Colonic mucosa (tissue), 4 donors: ENCODE measurements at regions not wholly inside any gene's neighbourhood (a gene's known extent, or its start where the extent isn't known, plus 50 kb on each side); places are given as distances from the start of the nearest gene placed in this dataset.
"Not testable (repeated sequence)": the region's sequence is repeated elsewhere in the genome, so short reads cannot be mapped to it uniquely, and the experiment has no call there.

ENCODE experiments used
- DNase-seq: peaks from one replicate; pipeline ENCODE4 v3.0.0-alpha.2; 2020
- H3K27ac ChIP-seq: fragments of 200-600 bp; one replicate; pipeline ENCODE4 v1.8.0; 2021
- H3K27me3 ChIP-seq: fragments of 200-600 bp; one replicate; pipeline ENCODE4 v1.8.0; 2021
- H3K36me3 ChIP-seq: fragments of 200-600 bp; one replicate; pipeline ENCODE4 v1.8.0; 2021
- H3K4me1 ChIP-seq: fragments of 200-600 bp; one replicate; pipeline ENCODE4 v1.8.0; 2021; ENCODE audit warnings: mild to moderate bottlenecking
- H3K4me3 ChIP-seq: fragments of 200-600 bp; one replicate; pipeline ENCODE4 v1.8.0; 2021
- H3K9ac ChIP-seq, 2 donors: one replicate each; pipeline ENCODE4 v1.7.0; 2013; ENCODE audit warnings: control low read depth in 2 of 2, low read depth in 2 of 2, low read length in 2 of 2
- H3K9me3 ChIP-seq: fragments of 200-600 bp; one replicate; pipeline ENCODE4 v1.8.0; 2021
- CTCF ChIP-seq: fragments of 200-600 bp; IDR thresholded peaks from one replicate; pipeline ENCODE4 v1.8.0; 2022; ENCODE audit warnings: antibody characterized with exemption, mild to moderate bottlenecking
- intact Hi-C: fragments of 100-400 bp; cut with DNase I; formaldehyde crosslinking; loops from one replicate; pipeline ENCODE4 v1.14.1; 2022
- donor health status: healthy.
- donor health status: DM: no; HTN: no; CAD: no.
- donor health status: DM: no; HTN: no; CAD: no.

GRCh38 chr6:133806382-133807140 lies 82.4 kb upstream of the TCF21 start:
- Histone ChIP-seq H3K9me3 (no peaks in the 10 kb centered on the region), H3K9ac (no peak overlapping the region), H3K4me1 (no peaks in the 10 kb centered on the region), H3K4me3 (no peak overlapping the region), H3K27me3 (no peaks in the 10 kb centered on the region), H3K27ac (no peak overlapping the region), H3K36me3 (no peaks in the 10 kb centered on the region)
- intact Hi-C loops: no loop called here
- no peak for DNase-seq
- no peak for TF ChIP-seq CTCF

- Histone ChIP-seq H3K9ac (no peak overlapping the region), H3K9me3 (no peaks in the 10 kb centered on the region), H3K4me3 (no peak overlapping the region), H3K27me3 (no peaks in the 10 kb centered on the region), H3K27ac (no peak overlapping the region), H3K36me3 (no peaks in the 10 kb centered on the region), H3K4me1 (no peaks in the 10 kb centered on the region)
- intact Hi-C loops: no loop called here
- TF ChIP-seq CTCF: no peak
- no peak for DNase-seq
Observed at GRCh38 chr6:133807501-133807900, 81.4 kb upstream of the TCF21 start.

GRCh38 chr6:133809406-133809805 lies 79.5 kb upstream of the TCF21 start:
- Histone ChIP-seq H3K9ac (no peak overlapping the region), H3K36me3 (no peaks in the 10 kb centered on the region), H3K4me1 (no peaks in the 10 kb centered on the region), H3K27me3 (no peaks in the 10 kb centered on the region), H3K4me3 (no peak overlapping the region), H3K9me3 (no peaks in the 10 kb centered on the region), H3K27ac (no peak overlapping the region)
- intact Hi-C loops: no loop called here
- no peak for DNase-seq
- no peak for TF ChIP-seq CTCF

- Histone ChIP-seq H3K36me3 (no peaks in the 10 kb centered on the region), H3K9me3 (no peaks in the 10 kb centered on the region), H3K27me3 (no peaks in the 10 kb centered on the region), H3K9ac (no peak overlapping the region), H3K4me3 (no peak overlapping the region), H3K27ac (no peak overlapping the region), H3K4me1 (no peaks in the 10 kb centered on the region)
- intact Hi-C loops: no loop called here
- DNase-seq: no peak
- TF ChIP-seq CTCF: no peak
Observed at GRCh38 chr6:133811557-133811956, 77.4 kb upstream of the TCF21 start.

GRCh38 chr6:133812446-133812845 lies 76.5 kb upstream of the TCF21 start:
- H3K9ac ChIP-seq, H3K27ac ChIP-seq, intact Hi-C loops, H3K4me3 ChIP-seq, H3K4me1 ChIP-seq, DNase-seq, H3K27me3 ChIP-seq, H3K9me3 ChIP-seq, H3K36me3 ChIP-seq: not testable (repeated sequence)

GRCh38 chr6:133814238-133814637 lies 74.7 kb upstream of the TCF21 start:
- DNase-seq: no peak
- no peak for TF ChIP-seq CTCF
- Histone ChIP-seq H3K27me3 (no peaks in the 10 kb centered on the region), H3K9ac (no peak overlapping the region), H3K4me1 (no peaks in the 10 kb centered on the region), H3K9me3 (no peaks in the 10 kb centered on the region), H3K4me3 (no peak overlapping the region), H3K27ac (no peak overlapping the region), H3K36me3 (no peaks in the 10 kb centered on the region)
- intact Hi-C loops: no loop called here
